ENCODE measurements at regions not wholly inside any gene's neighbourhood (a gene's known extent, or its start where the extent isn't known, plus 50 kb on each side); places are given as distances from the start of the nearest gene placed in this dataset.

- no peaks in the 10 kb centered on the region for H3K4me1 ChIP-seq (ENCODE audit: control insufficient read depth in 4 of 4, insufficient read depth in 4 of 4, low read length in 3 of 4)
- H3K36me3 ChIP-seq (ENCODE audit: control insufficient read depth in 4 of 4, insufficient read depth in 3 of 4, low read depth in 1 of 4, low read length in 3 of 4): no peaks in the 10 kb centered on the region
- 75% methylated on average over 4 of the region's 4 CpGs for WGBS
- no peaks in the 10 kb centered on the region for H3K27me3 ChIP-seq (ENCODE audit: control insufficient read depth in 4 of 4, insufficient read depth in 4 of 4, low read length in 3 of 4)
- no peak overlapping the region for H3K9ac ChIP-seq (ENCODE audit: low read depth in 1 of 2, low read length in 2 of 2)
- H3K4me3 ChIP-seq (ENCODE audit: low read depth in 1 of 3, low read length in 3 of 3): no peak overlapping the region
- no peak overlapping the region for H3K27ac ChIP-seq (ENCODE audit: low read depth in 1 of 2, low read length in 2 of 2)
- no peaks in the 10 kb centered on the region for H3K9me3 ChIP-seq (ENCODE audit: control insufficient read depth in 4 of 4, low read length in 3 of 4)
- TF ChIP-seq, protein P1, sequence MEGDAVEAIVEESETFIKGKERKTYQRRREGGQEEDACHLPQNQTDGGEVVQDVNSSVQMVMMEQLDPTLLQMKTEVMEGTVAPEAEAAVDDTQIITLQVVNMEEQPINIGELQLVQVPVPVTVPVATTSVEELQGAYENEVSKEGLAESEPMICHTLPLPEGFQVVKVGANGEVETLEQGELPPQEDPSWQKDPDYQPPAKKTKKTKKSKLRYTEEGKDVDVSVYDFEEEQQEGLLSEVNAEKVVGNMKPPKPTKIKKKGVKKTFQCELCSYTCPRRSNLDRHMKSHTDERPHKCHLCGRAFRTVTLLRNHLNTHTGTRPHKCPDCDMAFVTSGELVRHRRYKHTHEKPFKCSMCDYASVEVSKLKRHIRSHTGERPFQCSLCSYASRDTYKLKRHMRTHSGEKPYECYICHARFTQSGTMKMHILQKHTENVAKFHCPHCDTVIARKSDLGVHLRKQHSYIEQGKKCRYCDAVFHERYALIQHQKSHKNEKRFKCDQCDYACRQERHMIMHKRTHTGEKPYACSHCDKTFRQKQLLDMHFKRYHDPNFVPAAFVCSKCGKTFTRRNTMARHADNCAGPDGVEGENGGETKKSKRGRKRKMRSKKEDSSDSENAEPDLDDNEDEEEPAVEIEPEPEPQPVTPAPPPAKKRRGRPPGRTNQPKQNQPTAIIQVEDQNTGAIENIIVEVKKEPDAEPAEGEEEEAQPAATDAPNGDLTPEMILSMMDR (IDR thresholded peaks at IDR 0.05; ENCODE audit: low read depth, low read length, missing input control): no peak
- TF ChIP-seq RAD21 (IDR thresholded peaks at IDR 0.05) (no peak), FOXA2 (IDR thresholded peaks at IDR 0.05) (no peak), HNF4A (conservative IDR thresholded peaks at IDR 0.05) (no peak), FOXA1 (IDR thresholded peaks at IDR 0.05) (no peak), GABPA (IDR thresholded peaks at IDR 0.05 in 1 of 2, conservative IDR thresholded peaks at IDR 0.05 in 1 of 2) (no peak), TAF1 (conservative IDR thresholded peaks at IDR 0.05) (no peak), HNF4G (IDR thresholded peaks at IDR 0.05) (no peak), YY1 (IDR thresholded peaks at IDR 0.05) (no peak), RXRA (IDR thresholded peaks at IDR 0.05) (no peak), EGR1 (IDR thresholded peaks at IDR 0.05; ENCODE audit: low read depth in 2 of 2) (no peak), NR2F2 (IDR thresholded peaks at IDR 0.05) (no peak), SP1 (IDR thresholded peaks at IDR 0.05) (no peak)
- TF ChIP-seq, protein P2, sequence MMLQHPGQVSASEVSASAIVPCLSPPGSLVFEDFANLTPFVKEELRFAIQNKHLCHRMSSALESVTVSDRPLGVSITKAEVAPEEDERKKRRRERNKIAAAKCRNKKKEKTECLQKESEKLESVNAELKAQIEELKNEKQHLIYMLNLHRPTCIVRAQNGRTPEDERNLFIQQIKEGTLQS (IDR thresholded peaks at IDR 0.05): no peak
- TF ChIP-seq, protein P3, sequence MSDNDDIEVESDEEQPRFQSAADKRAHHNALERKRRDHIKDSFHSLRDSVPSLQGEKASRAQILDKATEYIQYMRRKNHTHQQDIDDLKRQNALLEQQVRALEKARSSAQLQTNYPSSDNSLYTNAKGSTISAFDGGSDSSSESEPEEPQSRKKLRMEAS (IDR thresholded peaks at IDR 0.05): no peak
- TF ChIP-seq, protein P4, sequence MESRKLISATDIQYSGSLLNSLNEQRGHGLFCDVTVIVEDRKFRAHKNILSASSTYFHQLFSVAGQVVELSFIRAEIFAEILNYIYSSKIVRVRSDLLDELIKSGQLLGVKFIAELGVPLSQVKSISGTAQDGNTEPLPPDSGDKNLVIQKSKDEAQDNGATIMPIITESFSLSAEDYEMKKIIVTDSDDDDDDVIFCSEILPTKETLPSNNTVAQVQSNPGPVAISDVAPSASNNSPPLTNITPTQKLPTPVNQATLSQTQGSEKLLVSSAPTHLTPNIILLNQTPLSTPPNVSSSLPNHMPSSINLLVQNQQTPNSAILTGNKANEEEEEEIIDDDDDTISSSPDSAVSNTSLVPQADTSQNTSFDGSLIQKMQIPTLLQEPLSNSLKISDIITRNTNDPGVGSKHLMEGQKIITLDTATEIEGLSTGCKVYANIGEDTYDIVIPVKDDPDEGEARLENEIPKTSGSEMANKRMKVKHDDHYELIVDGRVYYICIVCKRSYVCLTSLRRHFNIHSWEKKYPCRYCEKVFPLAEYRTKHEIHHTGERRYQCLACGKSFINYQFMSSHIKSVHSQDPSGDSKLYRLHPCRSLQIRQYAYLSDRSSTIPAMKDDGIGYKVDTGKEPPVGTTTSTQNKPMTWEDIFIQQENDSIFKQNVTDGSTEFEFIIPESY (IDR thresholded peaks at IDR 0.05): no peak
- DNase-seq (ENCODE audit: low spot score): no peak
Measured at GRCh38 chr3:181610083-181610972, 101.4 kb upstream of the SOX2 start.

DNA sequence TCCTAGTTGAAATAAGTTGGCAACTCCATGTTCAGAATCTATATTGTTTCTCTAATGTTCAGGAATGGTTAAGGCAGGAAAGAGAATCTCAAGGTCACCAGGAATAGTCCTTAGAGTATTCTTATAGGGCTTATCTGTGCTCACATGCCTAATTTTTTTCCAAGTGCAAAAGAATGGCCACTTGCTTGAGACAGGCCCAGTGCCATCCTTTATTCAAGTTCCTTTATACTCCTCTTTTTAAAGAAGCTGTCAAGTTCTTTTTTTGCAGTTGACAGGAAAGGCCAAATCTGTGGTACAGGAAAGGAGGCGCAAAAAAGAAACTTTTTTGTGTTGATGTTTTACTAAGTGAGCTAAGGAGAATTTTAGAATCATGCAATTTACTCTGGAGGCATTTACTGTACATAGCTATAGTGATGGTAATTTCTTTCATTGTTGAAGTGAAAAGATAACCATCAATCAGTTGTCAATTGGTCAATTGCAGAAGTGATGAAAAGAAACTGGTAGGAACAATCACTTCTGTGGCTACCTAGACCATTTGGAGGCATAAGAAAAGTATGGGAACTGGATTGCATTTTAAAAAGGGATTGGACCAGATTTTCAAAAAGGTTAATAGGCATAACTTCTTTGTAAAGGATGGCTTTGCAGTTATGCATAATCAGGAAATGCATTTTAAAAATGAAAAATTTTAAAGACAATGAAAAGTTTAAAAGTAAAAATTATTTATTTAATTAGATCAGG is 102.5 kb upstream of the SOX2 start:
- no peak overlapping the region for H3K27ac ChIP-seq (ENCODE audit: low read depth in 1 of 2, low read length in 2 of 2)
- no peaks in the 10 kb centered on the region for H3K9me3 ChIP-seq (ENCODE audit: control insufficient read depth in 4 of 4, low read length in 3 of 4)
- H3K4me3 ChIP-seq (ENCODE audit: low read depth in 1 of 3, low read length in 3 of 3): no peak overlapping the region
- DNase-seq (ENCODE audit: low spot score): no peak
- no peak overlapping the region for H3K9ac ChIP-seq (ENCODE audit: low read depth in 1 of 2, low read length in 2 of 2)
- WGBS: 86% methylated on average over 1 of the region's 1 CpG
- TF ChIP-seq GABPA (IDR thresholded peaks at IDR 0.05 in 1 of 2, conservative IDR thresholded peaks at IDR 0.05 in 1 of 2) (no peak), NR2F2 (IDR thresholded peaks at IDR 0.05) (no peak), HNF4G (IDR thresholded peaks at IDR 0.05) (no peak), JUND (IDR thresholded peaks at IDR 0.05) (no peak), TAF1 (conservative IDR thresholded peaks at IDR 0.05) (no peak), RAD21 (IDR thresholded peaks at IDR 0.05) (no peak), RXRA (IDR thresholded peaks at IDR 0.05) (no peak), HNF4A (conservative IDR thresholded peaks at IDR 0.05) (no peak)
- TF ChIP-seq, protein P5, sequence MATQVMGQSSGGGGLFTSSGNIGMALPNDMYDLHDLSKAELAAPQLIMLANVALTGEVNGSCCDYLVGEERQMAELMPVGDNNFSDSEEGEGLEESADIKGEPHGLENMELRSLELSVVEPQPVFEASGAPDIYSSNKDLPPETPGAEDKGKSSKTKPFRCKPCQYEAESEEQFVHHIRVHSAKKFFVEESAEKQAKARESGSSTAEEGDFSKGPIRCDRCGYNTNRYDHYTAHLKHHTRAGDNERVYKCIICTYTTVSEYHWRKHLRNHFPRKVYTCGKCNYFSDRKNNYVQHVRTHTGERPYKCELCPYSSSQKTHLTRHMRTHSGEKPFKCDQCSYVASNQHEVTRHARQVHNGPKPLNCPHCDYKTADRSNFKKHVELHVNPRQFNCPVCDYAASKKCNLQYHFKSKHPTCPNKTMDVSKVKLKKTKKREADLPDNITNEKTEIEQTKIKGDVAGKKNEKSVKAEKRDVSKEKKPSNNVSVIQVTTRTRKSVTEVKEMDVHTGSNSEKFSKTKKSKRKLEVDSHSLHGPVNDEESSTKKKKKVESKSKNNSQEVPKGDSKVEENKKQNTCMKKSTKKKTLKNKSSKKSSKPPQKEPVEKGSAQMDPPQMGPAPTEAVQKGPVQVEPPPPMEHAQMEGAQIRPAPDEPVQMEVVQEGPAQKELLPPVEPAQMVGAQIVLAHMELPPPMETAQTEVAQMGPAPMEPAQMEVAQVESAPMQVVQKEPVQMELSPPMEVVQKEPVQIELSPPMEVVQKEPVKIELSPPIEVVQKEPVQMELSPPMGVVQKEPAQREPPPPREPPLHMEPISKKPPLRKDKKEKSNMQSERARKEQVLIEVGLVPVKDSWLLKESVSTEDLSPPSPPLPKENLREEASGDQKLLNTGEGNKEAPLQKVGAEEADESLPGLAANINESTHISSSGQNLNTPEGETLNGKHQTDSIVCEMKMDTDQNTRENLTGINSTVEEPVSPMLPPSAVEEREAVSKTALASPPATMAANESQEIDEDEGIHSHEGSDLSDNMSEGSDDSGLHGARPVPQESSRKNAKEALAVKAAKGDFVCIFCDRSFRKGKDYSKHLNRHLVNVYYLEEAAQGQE (IDR thresholded peaks at IDR 0.05): no peak
- TF ChIP-seq, protein P2 (IDR thresholded peaks at IDR 0.05): no peak
- TF ChIP-seq, protein P1 (IDR thresholded peaks at IDR 0.05; ENCODE audit: low read depth, low read length, missing input control): no peak
- no peaks in the 10 kb centered on the region for H3K36me3 ChIP-seq (ENCODE audit: control insufficient read depth in 4 of 4, insufficient read depth in 3 of 4, low read depth in 1 of 4, low read length in 3 of 4)
- H3K27me3 ChIP-seq (ENCODE audit: control insufficient read depth in 4 of 4, insufficient read depth in 4 of 4, low read length in 3 of 4): no peaks in the 10 kb centered on the region
- H3K4me1 ChIP-seq (ENCODE audit: control insufficient read depth in 4 of 4, insufficient read depth in 4 of 4, low read length in 3 of 4): no peaks in the 10 kb centered on the region
